Kidney (tissue), 13 donors: ENCODE measurements at regions not wholly inside any gene's neighbourhood (a gene's known extent, or its start where the extent isn't known, plus 50 kb on each side); places are given as distances from the start of the nearest gene placed in this dataset.

ENCODE experiments used
- DNase-seq, 5 donors: peaks; one replicate each; pipeline ENCODE4 v3.0.0-alpha.2; 2013 to 2020
- FAIRE-seq: peaks from 2 replicates; lab custom pipeline; 2012; peaks lifted over from hg19 to GRCh38; lab: Jason Lieb, UNC
- H3K27ac ChIP-seq, 2 donors: one replicate each; pipeline ENCODE4 v1.7.0; 2013; ENCODE audit warnings: low read depth in 2 of 2, low read length in 2 of 2, inconsistent platforms in 1 of 2
- H3K27me3 ChIP-seq: one replicate; pipeline ENCODE4 v1.7.1; 2013; ENCODE audit warnings: low read length, inconsistent platforms; ENCODE audit not compliant: control insufficient read depth, insufficient read depth
- H3K36me3 ChIP-seq, 3 donors: one replicate each; pipeline versions ENCODE4 v1.7.0 to v1.7.1; 2013; ENCODE audit warnings: low read length in 3 of 3, control low read depth in 1 of 3, inconsistent platforms in 1 of 3; ENCODE audit not compliant: insufficient read depth in 3 of 3, control insufficient read depth in 2 of 3
- H3K4me1 ChIP-seq, 3 donors: one replicate each; pipeline versions ENCODE4 v1.7.0 to v1.7.1; 2013; ENCODE audit warnings: low read length in 3 of 3, inconsistent platforms in 1 of 3, low read depth in 1 of 3; ENCODE audit not compliant: control insufficient read depth in 2 of 3, insufficient read depth in 2 of 3
- H3K4me3 ChIP-seq, 3 donors: one replicate each; pipeline versions ENCODE4 v1.7.0 to v1.8.1; 2013; ENCODE audit warnings: low read length in 3 of 3, control low read depth in 1 of 3, inconsistent platforms in 1 of 3
- H3K9ac ChIP-seq, 3 donors: one replicate each; pipeline versions ENCODE4 v1.7.0 to v1.7.1; 2013; ENCODE audit warnings: low read length in 3 of 3, control low read depth in 1 of 3, inconsistent platforms in 1 of 3
- H3K9me3 ChIP-seq, 3 donors: one replicate each; pipeline versions ENCODE4 v1.7.0 to v1.7.1; 2013; ENCODE audit warnings: low read length in 3 of 3, control low read depth in 1 of 3, inconsistent platforms in 1 of 3; ENCODE audit not compliant: control insufficient read depth in 2 of 3, insufficient read depth in 1 of 3
- intact Hi-C: fragments of 100-400 bp; cut with DNase I; formaldehyde crosslinking; loops from one replicate; pipeline ENCODE4 v1.11.1; 2022
- TF ChIP-seq, protein P1 (sequence below): IDR thresholded peaks from 3 replicates; pipeline ENCODE4 v1.5.1; 2012; ENCODE audit warnings: mild to moderate bottlenecking, moderate library complexity, borderline replicate concordance; ENCODE audit not compliant: insufficient read depth; ENCODE audit errors: extremely low read depth
- donor health status: control.
- donor health status: control.
- donor health status: control.
- donor health status: control.
- donor health status: control.
- donor health status: DM: yes; HTN: yes; CAD: no.
- donor health status: Normal renal cell carcinoma (clear cell type).

DNA sequence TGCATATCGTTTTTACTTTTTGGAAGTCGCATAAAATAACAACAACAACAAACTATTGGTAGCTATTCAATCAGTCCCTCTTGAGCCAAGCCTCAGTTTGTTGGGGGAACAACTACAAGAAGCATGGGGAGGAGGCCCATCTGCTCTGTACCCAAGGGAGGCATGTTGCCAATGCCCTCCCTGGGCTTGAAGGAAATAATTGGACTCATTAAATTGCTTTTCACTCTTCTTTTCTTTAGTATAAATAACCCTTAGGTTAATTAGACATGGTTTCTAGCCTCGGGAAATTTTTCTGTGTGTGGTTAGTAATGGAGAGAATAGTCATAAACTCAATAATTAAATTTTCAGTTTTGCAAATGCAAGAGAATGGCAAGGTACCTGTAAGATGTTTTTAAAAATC lies 500.7 kb downstream of the TLE4 start:
- TF ChIP-seq, protein P1, sequence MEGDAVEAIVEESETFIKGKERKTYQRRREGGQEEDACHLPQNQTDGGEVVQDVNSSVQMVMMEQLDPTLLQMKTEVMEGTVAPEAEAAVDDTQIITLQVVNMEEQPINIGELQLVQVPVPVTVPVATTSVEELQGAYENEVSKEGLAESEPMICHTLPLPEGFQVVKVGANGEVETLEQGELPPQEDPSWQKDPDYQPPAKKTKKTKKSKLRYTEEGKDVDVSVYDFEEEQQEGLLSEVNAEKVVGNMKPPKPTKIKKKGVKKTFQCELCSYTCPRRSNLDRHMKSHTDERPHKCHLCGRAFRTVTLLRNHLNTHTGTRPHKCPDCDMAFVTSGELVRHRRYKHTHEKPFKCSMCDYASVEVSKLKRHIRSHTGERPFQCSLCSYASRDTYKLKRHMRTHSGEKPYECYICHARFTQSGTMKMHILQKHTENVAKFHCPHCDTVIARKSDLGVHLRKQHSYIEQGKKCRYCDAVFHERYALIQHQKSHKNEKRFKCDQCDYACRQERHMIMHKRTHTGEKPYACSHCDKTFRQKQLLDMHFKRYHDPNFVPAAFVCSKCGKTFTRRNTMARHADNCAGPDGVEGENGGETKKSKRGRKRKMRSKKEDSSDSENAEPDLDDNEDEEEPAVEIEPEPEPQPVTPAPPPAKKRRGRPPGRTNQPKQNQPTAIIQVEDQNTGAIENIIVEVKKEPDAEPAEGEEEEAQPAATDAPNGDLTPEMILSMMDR: no peak
- Histone ChIP-seq H3K4me1 (no peaks in the 10 kb centered on the region), H3K27me3 (no peaks in the 10 kb centered on the region), H3K9ac (no peak overlapping the region), H3K36me3 (no peaks in the 10 kb centered on the region), H3K9me3 (no peaks in the 10 kb centered on the region), H3K27ac (no peak overlapping the region), H3K4me3 (no peak overlapping the region)
- DNase-seq (no peak), FAIRE-seq (no peak)
- intact Hi-C loops: no loop called here

DNA sequence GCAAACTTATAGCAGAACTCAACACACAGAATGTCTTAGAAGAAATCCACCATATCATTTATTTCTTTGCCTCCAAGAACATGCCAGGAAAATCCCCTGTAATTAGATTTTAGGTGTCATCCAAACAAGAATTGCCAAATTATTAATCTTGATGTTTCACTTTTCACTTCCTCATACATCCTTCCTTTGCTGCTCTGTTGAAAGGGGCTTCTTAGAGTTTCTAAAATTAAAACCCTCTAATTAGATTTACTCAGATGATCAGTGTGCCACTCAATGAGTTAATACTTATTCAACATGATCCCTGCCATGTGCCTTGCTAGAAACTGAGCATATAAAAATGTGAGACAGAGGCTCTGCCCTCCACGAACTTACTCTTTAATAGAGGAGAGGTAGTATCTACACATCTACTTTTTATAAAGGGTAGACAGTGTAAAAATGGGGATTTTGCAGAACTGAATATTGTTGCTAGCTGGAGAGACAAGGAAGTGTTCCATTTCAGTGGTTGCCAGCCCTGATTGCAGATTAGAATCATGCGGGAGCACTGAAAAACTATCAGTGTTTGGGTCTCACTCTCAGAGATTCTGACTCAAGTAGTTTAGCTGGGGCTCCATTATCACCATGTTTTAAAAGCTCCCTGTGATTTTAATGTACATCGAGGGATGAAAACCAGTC lies 498.4 kb downstream of the TLE4 start:
- no peak for FAIRE-seq
- H3K4me3 ChIP-seq: no peak overlapping the region
- H3K27ac ChIP-seq: no peak overlapping the region
- no peaks in the 10 kb centered on the region for H3K9me3 ChIP-seq
- no peaks in the 10 kb centered on the region for H3K27me3 ChIP-seq
- no peaks in the 10 kb centered on the region for H3K4me1 ChIP-seq
- H3K36me3 ChIP-seq: no peaks in the 10 kb centered on the region
- DNase-seq: no peak
- intact Hi-C loops: no loop called here
- TF ChIP-seq, protein P1: no peak
- no peak overlapping the region for H3K9ac ChIP-seq

DNA sequence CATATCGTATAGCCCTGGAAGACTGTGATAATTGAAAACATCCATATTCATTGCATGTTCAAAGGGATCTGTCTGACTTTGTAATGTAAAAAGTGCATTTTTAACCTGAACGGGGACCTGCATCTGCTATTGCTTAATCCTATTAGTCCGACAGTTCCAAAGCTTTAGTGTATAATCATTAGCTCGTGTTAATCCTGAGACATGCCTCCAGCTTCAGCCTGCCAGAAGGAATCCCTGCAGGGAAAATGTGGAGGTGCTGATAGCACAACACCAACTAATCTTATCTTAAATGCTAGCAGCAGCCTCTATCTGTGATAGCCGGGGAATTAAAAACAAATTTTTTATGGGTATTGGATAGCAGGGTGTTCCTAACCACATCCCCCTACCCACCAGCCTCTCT lies 495.2 kb downstream of the TLE4 start:
- Histone ChIP-seq H3K9me3 (no peaks in the 10 kb centered on the region), H3K27ac (no peak overlapping the region), H3K27me3 (no peaks in the 10 kb centered on the region), H3K4me1 (no peaks in the 10 kb centered on the region), H3K4me3 (no peak overlapping the region), H3K9ac (no peak overlapping the region), H3K36me3 (no peaks in the 10 kb centered on the region)
- DNase-seq (peak in 2 of 5 donors; percentile 44 to 52), FAIRE-seq (peak; percentile 39)
- TF ChIP-seq, protein P1: no peak
- intact Hi-C loops: no loop called here

DNA sequence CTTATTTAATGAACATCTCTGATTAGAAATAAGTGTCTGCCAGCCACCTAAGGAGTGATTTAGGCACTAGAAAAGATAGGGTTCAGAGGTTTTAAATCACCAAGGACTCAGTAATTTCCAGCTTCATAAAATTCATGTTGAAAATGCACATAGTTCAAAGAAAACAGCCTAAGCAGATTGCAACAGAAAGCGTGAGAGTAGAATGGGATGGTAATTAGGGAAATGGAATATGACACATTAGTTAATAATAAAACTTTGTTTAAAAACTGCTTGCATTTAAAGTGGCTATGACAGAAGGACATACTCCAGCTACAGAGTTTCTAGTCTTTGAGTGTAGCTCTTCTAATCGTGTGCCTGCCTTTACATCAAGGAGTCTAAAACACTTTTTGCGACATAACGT lies 490.8 kb downstream of the TLE4 start:
- peaks cover 0 to 12% (median 0%) of the 10 kb centered on the region in 3 donors for H3K9me3 ChIP-seq

More for the DNA sequence above, 490.8 kb downstream of the TLE4 start:
- no peaks in the 10 kb centered on the region for H3K36me3 ChIP-seq
- intact Hi-C loops: no loop called here
- no peak overlapping the region for H3K4me3 ChIP-seq
- H3K27ac ChIP-seq: no peak overlapping the region
- H3K4me1 ChIP-seq: no peaks in the 10 kb centered on the region
- H3K27me3 ChIP-seq: no peaks in the 10 kb centered on the region
- FAIRE-seq: no peak
- H3K9ac ChIP-seq: no peak overlapping the region
- TF ChIP-seq, protein P1: no peak
- DNase-seq: no peak
